NCI-H1105 treated with DMSO at 0.1 percent for 48 hours (cell line): ENCODE measurements at regions not wholly inside any gene's neighbourhood (a gene's known extent, or its start where the extent isn't known, plus 50 kb on each side); places are given as distances from the start of the nearest gene placed in this dataset.

Experiments
- DNase-seq: peaks from one replicate; lab custom pipeline; 2025; lab: John Stamatoyannopoulos, UW

DNA sequence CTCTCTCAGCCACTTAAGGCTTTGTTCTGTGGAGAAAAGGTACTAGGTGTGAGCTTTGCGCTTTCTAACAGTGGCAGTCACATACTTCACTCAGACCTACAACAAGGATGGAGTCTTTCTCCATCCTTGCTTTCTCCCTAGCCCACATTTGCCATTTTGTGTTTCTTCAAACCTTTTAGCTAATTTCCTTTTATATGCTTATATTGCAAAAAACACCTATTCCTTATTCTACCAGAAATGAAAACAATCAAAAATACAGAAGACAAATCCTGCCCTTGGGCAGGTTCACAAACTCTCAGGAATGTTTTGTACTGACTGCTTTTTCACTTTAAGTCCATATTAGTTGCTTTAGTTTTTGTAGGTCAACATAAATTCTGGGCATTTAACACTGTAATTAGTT, 914.2 kb downstream of the SQOR start:
- no peak for DNase-seq

GRCh38 chr15:46552316-46552715, 917.5 kb downstream of the SQOR start:
- no peak for DNase-seq

DNA sequence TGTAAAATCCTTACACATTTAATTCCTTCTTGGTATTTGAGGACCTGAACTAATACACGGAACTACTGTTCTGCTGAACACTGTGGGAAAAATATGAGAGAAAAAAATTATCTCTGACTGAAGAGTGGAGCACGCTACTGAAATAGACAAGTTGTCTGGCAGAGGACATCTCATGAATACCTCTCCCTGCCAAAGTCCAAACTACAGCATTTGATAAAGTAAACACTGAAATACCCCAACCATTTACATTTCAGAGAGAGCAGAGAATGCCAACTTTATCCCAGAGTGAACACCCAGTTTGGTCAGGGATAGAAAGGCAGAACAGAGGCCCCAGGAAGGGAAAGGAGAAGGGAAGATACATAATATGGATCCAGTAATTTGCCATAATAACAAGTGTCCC, 920.7 kb downstream of the SQOR start:
- no peak for DNase-seq

- DNase-seq: no peak
Measured at GRCh38 chr15:46556010-46556409, 921.2 kb downstream of the SQOR start.

DNA sequence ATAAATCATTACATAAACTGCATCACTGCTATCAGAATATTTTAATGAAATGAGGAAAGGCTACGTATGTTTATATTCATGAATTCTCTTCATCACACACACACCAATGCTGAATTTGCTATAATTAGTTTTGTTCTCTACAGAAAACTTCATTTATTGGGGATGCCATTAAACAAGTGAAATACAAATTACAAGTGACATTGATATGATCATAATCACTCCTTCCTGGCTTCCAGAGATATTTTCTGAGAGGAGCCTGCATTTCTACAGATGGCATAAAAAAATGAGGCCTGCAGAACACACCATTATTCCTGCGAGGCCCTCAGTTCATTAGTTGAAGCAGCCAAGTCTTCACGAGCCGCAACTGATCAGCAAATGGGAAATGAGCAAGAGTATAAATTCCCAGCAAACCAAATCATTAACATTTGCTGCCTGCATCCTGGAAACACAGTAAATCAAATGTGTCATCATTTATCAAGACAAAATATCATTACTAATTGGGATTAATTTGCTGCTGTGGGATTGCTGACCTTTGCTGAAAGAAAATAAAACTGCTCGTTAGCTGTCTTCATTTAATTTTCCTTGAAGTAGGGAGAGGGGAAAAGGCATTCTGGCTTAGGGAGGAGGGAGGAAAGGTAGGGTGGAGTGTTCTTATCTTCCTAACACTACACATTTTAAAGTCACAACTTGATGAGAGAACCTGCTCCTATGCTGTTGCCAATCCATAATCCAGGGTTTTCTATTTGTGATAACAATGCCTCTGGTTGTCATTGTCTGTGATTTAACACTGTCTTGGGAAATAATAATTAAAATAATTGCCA, 921.9 kb downstream of the SQOR start:
- DNase-seq: peak; percentile 0

GRCh38 chr15:46567968-46568367, 933.1 kb downstream of the SQOR start:
- no peak for DNase-seq

- DNase-seq: no peak
Measured at GRCh38 chr15:46569781-46570180, 935.0 kb downstream of the SQOR start.

DNA sequence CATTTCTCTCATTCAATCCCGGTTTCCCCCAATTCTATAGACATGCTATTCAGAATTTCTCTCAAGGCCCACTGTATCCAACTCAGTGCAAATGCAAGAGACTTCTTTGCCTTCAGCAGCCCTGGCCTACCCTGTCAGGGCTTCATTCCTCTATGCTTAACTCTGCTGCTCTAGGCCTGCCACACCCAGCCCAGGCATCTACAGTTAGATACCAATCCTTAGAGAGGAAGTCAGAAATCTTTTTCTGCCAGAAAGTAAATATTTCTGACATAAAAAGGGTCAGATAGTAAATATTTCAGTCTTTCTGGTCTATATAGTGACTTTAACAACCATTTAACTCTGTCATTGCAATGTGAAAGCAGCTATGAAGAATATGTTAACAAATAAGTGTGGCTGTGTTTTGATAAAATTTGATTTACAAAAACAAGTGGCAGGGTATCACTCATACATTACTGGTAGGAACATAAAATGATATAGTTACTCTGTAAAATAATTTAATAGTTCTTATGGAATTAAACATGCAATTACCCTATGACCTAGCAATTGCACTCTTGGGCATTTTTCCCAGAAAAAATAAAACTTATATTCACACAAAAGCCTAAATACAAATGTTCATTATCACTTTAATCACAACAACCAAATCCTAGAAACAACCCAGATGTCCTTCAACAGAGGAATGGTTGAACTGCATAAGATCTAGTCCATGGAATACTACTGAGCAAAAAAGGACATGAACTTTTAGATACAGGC, 942.0 kb downstream of the SQOR start:
- no peak for DNase-seq

DNA sequence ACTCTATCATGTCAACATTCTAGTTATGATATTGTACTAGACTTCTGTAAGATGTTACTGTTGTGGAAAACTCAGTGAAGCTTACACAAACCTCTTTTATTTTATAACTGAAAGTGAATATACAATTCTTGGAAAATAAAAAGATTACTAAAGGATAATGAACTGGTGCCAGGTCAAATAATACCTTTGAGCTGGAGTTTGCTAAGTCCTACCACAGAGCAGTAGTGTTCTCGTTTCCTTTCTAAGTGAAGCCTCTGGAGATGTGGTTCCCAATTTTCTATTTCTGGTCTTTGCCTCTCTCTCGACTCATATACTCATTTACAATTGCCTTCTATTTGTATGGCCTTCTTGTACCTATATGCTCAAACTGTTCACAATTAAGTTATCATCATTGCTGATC, 942.9 kb downstream of the SQOR start:
- DNase-seq: no peak

- no peak for DNase-seq
Measured at GRCh38 chr15:46580487-46580886, 945.7 kb downstream of the SQOR start.

DNA sequence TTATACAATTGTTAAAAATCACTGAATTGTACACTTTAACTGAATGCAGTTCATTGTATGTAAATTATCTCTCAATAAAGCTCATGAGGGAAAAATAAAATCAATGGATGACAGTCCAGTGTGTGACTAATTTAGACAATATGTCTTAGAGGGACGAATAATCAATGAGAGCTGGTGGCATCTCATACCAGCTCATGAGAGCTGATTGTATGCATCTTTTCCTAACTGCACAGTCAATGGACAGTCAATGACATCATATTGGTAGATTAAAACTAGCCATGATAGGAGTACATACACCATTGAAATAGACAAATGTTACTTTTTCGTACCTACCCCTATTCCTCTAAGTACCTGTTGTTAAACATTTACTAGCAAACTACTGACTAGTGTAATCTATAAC, 946.1 kb downstream of the SQOR start:
- no peak for DNase-seq

GRCh38 chr15:46589088-46589487, 954.3 kb downstream of the SQOR start:
- DNase-seq: no peak

- DNase-seq: no peak
Measured at GRCh38 chr15:46591462-46591861, 956.6 kb downstream of the SQOR start.

DNA sequence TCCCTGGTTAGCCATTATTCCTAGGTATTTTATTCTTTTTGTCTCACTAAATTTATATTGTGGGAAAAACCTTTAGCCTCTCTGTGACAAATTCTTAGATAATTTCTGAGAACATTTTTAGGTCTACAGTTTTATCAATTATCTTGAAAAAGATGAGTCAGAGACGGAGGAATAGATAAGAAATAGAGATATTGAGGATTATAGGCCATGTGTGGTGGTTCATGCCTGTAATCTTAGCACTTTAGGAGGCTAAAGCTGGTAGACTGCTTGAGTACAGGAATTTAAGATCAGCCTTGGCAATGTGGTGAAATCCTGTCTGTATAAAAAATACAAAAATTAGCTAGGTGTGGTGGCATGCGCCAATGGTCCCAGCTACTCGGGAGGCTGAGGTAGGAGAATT, 960.2 kb downstream of the SQOR start:
- no peak for DNase-seq

- peak; percentile 2 for DNase-seq
Measured at GRCh38 chr15:46607077-46607476, 972.2 kb downstream of the SQOR start.

DNA sequence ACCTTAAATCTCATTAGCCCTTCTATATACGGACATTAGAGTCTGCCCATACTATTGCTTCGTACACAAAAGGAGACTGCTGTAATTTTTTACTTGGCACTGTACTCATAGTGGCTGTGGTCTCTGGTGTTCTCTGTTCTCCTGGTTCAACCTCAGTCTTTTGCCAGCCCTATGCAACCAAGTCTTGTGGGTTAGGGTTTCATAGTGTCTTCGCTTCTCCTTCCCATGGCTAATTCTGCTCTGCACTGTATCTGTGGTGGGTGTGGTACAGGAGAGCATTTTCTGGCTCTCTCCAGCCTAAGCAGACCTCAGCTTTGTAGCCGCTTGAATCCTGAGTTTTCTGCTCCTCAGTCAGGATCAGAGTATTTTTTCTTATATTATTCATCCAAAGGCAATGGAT, 981.2 kb downstream of the SQOR start:
- no peak for DNase-seq

GRCh38 chr15:46617507-46617906, 982.7 kb downstream of the SQOR start:
- DNase-seq: no peak

DNA sequence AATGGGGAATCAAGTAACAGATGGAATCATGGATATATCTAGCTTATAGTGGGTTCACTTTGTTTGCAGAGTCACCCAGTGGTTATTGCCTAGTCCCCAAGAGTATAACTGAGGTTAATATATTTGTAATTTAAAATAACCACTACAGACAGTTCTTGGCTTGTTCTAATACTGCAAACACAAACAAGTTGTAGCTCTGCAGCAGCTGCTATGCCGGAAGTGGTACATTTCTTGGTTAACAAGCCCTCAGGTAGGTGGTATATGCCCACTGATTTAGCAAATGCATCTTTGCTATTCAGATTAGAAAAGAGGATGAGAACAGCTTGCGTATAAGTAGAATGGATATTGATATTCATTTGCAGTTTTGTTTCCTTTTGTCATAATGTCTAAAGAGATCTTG, 984.2 kb downstream of the SQOR start:
- DNase-seq: no peak

- no peak for DNase-seq
Measured at GRCh38 chr15:46620392-46621013, 985.7 kb downstream of the SQOR start.

DNA sequence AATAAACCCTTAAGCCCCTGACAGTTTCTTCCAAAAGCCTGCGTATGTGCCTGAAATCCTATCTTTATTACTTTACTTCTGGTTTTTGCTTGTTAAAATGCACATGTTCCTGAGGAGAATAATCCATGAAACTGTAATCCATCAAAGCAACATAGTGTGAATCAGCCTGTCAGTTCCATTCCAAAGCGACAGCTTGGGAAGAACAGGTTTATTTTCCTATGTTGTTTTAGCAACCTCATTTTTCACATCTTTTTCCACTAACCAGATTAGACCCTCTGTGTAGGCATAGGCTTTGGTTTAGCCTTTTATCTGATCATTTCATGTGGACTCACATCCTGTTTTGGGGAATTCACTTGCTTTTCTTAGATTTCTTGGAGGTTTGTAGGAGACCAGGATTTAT, 988.0 kb downstream of the SQOR start:
- no peak for DNase-seq

DNA sequence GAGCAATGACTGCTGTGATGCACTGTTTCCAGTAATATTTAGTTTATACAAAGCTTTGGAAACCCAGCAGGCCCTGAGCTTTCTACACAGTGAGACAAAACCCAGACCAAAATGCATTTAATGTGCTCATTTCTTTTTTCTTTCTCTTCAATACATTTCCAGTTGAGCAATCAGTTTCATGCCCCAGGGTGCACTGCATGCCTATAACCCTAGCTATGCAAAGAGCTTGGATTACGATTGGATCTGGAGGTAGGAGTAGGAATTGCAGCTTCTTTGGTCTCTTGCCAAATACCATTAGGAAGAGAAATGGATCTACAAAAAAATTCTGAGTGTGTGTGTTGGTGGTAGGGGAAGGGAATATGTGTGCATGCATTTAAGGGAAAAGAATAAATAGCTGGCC, 1001.4 kb downstream of the SQOR start:
- peak; percentile 4 for DNase-seq

DNA sequence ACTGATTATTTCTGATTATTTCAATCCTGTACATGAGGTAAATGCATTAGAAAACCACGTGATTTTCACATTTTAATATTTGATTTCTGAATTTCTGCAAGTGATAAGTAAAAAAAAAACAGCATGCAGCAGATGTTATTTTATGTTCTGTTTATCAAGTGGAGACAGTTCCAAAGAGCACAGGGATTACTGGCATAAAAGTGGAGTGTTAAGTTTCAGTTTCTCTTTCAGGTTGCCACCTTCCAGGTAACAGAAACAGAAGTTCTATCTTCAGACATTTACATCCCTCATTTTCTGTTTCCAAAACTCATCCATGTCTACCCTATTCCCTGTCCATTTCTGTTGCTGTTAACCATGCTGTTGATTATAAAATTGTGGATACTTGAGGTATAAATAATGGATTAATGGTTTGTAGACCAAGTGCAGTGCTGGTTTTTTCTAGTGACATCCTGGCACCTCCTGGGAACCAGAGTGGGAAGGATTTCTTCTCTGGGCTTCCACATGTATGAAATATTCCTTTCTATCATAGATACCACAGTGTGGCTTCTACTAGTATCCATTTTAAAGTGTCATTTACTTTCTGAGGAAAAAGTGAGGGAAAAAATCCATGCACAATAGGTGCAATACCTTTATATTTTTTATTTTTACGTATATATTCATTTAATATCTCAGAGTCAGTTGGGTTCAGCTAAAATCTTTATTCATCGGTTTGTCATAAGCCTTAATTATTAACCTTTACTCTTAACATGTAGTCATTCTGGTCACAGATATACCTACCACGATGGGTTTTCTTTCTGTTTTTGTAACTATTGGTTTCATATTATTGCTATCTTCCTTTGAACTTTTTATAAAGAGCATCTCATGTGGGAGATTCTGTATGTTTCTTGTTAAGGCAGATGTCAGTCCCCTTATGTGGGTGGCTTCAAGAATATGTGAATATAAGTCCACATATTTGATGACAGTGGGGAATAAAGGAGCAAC, 1010.0 kb downstream of the SQOR start:
- peak; percentile 15 for DNase-seq
